Tibial nerve (tissue), 4 donors: ENCODE measurements at regions not wholly inside any gene's neighbourhood (a gene's known extent, or its start where the extent isn't known, plus 50 kb on each side); places are given as distances from the start of the nearest gene placed in this dataset.
"Not testable (repeated sequence)": the region's sequence is repeated elsewhere in the genome, so short reads cannot be mapped to it uniquely, and the experiment has no call there.

ENCODE experiments used
- DNase-seq, 2 donors: peaks; one replicate each; pipeline ENCODE4 v3.0.0-alpha.2; 2019; ENCODE audit warnings: low spot score in 2 of 2
- H3K27ac ChIP-seq, 4 donors: fragments of 200-600 bp; sonication (generic) in 3 of 4; one replicate each; pipeline ENCODE4 v1.5.1; 2017 to 2019; ENCODE audit warnings: mild to moderate bottlenecking in 1 of 4
- H3K27me3 ChIP-seq, 2 donors: fragments of 200-600 bp; sonication (generic) in 1 of 2; one replicate each; pipeline versions ENCODE4 v1.5.1 to v1.6.0; 2017 to 2019
- H3K36me3 ChIP-seq, 3 donors: fragments of 200-600 bp; sonication (generic); one replicate each; pipeline ENCODE4 v1.5.1; 2018 to 2019
- H3K4me1 ChIP-seq, 4 donors: fragments of 200-600 bp; sonication (generic) in 3 of 4; one replicate each; pipeline ENCODE4 v1.5.1; 2017 to 2019
- H3K4me3 ChIP-seq, 4 donors: fragments of 200-600 bp; sonication (generic) in 3 of 4; one replicate each; pipeline ENCODE4 v1.5.1; 2017 to 2019; ENCODE audit warnings: mild to moderate bottlenecking in 1 of 4, moderate library complexity in 1 of 4
- H3K9me3 ChIP-seq, 4 donors: fragments of 200-600 bp; sonication (generic) in 3 of 4; one replicate each; pipeline ENCODE4 v1.5.1; 2017 to 2019
- CTCF ChIP-seq, 5 experiments: fragments of 200-600 bp in 3 of 5; fragments of 450-650 bp in 2 of 5; sonication (generic) in 3 of 5; IDR thresholded peaks; one replicate each; pipeline ENCODE4 v1.5.1; 2016 to 2019; ENCODE audit warnings: antibody characterized with exemption in 5 of 5, mild to moderate bottlenecking in 3 of 5, moderate library complexity in 2 of 5
- EP300 ChIP-seq, 2 donors: sonication (generic); formaldehyde crosslinking; IDR thresholded peaks; one replicate each; pipeline ENCODE4 v1.6.1; 2017; ENCODE audit warnings: antibody characterized with exemption in 2 of 2, mild to moderate bottlenecking in 1 of 2
- POLR2A ChIP-seq, 2 donors: fragments of 450-650 bp; IDR thresholded peaks; one replicate each; pipeline ENCODE4 v1.6.1; 2017; ENCODE audit warnings: antibody characterized with exemption in 2 of 2, mild to moderate bottlenecking in 2 of 2, moderate library complexity in 2 of 2
- WGBS, 2 donors: methylation state at CpG; one replicate each; pipeline ENCODE4 v1.1.5; 2018; 5-methylcytosine and 5-hydroxymethylcytosine counted together

- TF ChIP-seq POLR2A (IDR thresholded peaks at IDR 0.05): no peak
- TF ChIP-seq EP300 (IDR thresholded peaks at IDR 0.05): no peak
- TF ChIP-seq CTCF (IDR thresholded peaks at IDR 0.05): no peak
- Histone ChIP-seq H3K4me1 (no peaks in the 10 kb centered on the region), H3K36me3 (no peaks in the 10 kb centered on the region), H3K27me3 (no peaks in the 10 kb centered on the region), H3K9me3 (no peaks in the 10 kb centered on the region), H3K4me3 (no peak overlapping the region), H3K27ac (no peak overlapping the region)
- no peak for DNase-seq
- WGBS, 2 donors: 62 to 64% methylated on average over 5 to 7 of the region's 7 CpGs
These were observed 716.4 kb downstream of the RNF144A start for GRCh38 chr2:7633566-7634153.

- Histone ChIP-seq H3K4me3 (no peak overlapping the region), H3K36me3 (no peaks in the 10 kb centered on the region), H3K27me3 (no peaks in the 10 kb centered on the region), H3K27ac (no peak overlapping the region), H3K4me1 (no peaks in the 10 kb centered on the region), H3K9me3 (no peaks in the 10 kb centered on the region)
- WGBS, 2 donors: 48 to 53% methylated on average over 7 of the region's 7 CpGs
- DNase-seq: no peak
- no peak for TF ChIP-seq EP300 (IDR thresholded peaks at IDR 0.05)
- TF ChIP-seq CTCF (IDR thresholded peaks at IDR 0.05): no peak
- TF ChIP-seq POLR2A (IDR thresholded peaks at IDR 0.05): no peak
These were observed 717.2 kb downstream of the RNF144A start for GRCh38 chr2:7634409-7634808.

GRCh38 chr2:7639476-7639875, 722.3 kb downstream of the RNF144A start:
- H3K36me3 ChIP-seq: no peaks in the 10 kb centered on the region
- TF ChIP-seq EP300 (IDR thresholded peaks at IDR 0.05): no peak
- no peak for TF ChIP-seq POLR2A (IDR thresholded peaks at IDR 0.05)
- no peak for TF ChIP-seq CTCF (IDR thresholded peaks at IDR 0.05)
- no peak overlapping the region for H3K27ac ChIP-seq
- H3K4me1 ChIP-seq: no peaks in the 10 kb centered on the region
- H3K27me3 ChIP-seq: no peaks in the 10 kb centered on the region
- WGBS, 2 donors: 39 to 72% methylated on average over 1 of the region's 1 CpG
- H3K4me3 ChIP-seq: no peak overlapping the region
- no peak for DNase-seq
- H3K9me3 ChIP-seq: peaks cover 0 to 17% (median 0%) of the 10 kb centered on the region in 4 donors

- H3K4me1 ChIP-seq, DNase-seq, H3K27ac ChIP-seq, H3K4me3 ChIP-seq, H3K36me3 ChIP-seq, H3K27me3 ChIP-seq: not testable (repeated sequence)
- WGBS, 2 donors: 95 to 97% methylated on average over 3 of the region's 3 CpGs
- peaks cover 0 to 17% (median 0%) of the 10 kb centered on the region in 4 donors for H3K9me3 ChIP-seq
These were observed 724.1 kb downstream of the RNF144A start for GRCh38 chr2:7641272-7641671.

- no peaks in the 10 kb centered on the region for H3K27me3 ChIP-seq
- DNase-seq: no peak
- TF ChIP-seq CTCF (IDR thresholded peaks at IDR 0.05) (no peak), EP300 (IDR thresholded peaks at IDR 0.05) (no peak), POLR2A (IDR thresholded peaks at IDR 0.05) (no peak)
- WGBS, 2 donors: 71 to 81% methylated on average over 3 of the region's 3 CpGs
- H3K4me1 ChIP-seq: no peaks in the 10 kb centered on the region
- no peak overlapping the region for H3K4me3 ChIP-seq
- no peaks in the 10 kb centered on the region for H3K36me3 ChIP-seq
- no peak overlapping the region for H3K27ac ChIP-seq
- H3K9me3 ChIP-seq: peaks cover 0 to 10% (median 0%) of the 10 kb centered on the region in 4 donors
These were observed 728.8 kb downstream of the RNF144A start for GRCh38 chr2:7646024-7646423.

- Histone ChIP-seq H3K9me3 (peaks cover 0 to 3% (median 0%) of the 10 kb centered on the region in 4 donors), H3K4me1 (no peaks in the 10 kb centered on the region), H3K36me3 (no peaks in the 10 kb centered on the region), H3K27me3 (no peaks in the 10 kb centered on the region), H3K4me3 (no peak overlapping the region), H3K27ac (no peak overlapping the region)
- no peak for TF ChIP-seq POLR2A (IDR thresholded peaks at IDR 0.05)
- TF ChIP-seq EP300 (IDR thresholded peaks at IDR 0.05): no peak
- no peak for TF ChIP-seq CTCF (IDR thresholded peaks at IDR 0.05)
- 82 to 85% methylated on average over 6 of the region's 6 CpGs for WGBS, 2 donors
- no peak for DNase-seq
These were observed 729.4 kb downstream of the RNF144A start for GRCh38 chr2:7646661-7647060.
